K562 (cell line): ENCODE measurements at regions not wholly inside any gene's neighbourhood (a gene's known extent, or its start where the extent isn't known, plus 50 kb on each side); places are given as distances from the start of the nearest gene placed in this dataset.

Experiments used
- ATAC-seq: fragments of 200-7000 bp; cut with Tn5 transposase; 3 replicates; pipeline ENCODE4 v1.9.1; 2020; ENCODE audit warnings: moderate library complexity
- BruUV-seq: library from RNA; stranded (reverse); fragments of 400-500 nt; replicated peaks from 2 replicates; lab custom pipeline; 2021; lab: Mats Ljungman, UMichigan
- CTCF ChIA-PET: fragments of 300-600 bp; formaldehyde crosslinking; extraction: SDS; loops from one replicate; lab custom pipeline; 2021; ENCODE audit warnings: low intra/inter-chr PET ratio; lab: Yijun Ruan, JAX
- POLR2A ChIA-PET: fragments of 300-600, 350-650 bp; sonication (Branson Sonifier 250); formaldehyde crosslinking; extraction: SDS; loops from one replicate; lab custom pipeline; 2021; ENCODE audit warnings: antibody characterized with exemption, inconsistent platforms; lab: Yijun Ruan, JAX
- DNase-seq, 4 experiments: peaks; one replicate each; pipeline versions ENCODE4 v3.0.0 to v3.0.0-alpha.2; 2011 to 2018; ENCODE audit warnings: low spot score in 3 of 4, mixed read lengths in 3 of 4; ENCODE audit errors: extremely low read depth in 1 of 4
- FAIRE-seq: peaks from 2 replicates; lab custom pipeline; 2011; peaks lifted over from hg19 to GRCh38; lab: Jason Lieb, UNC
- H2AFZ ChIP-seq: 2 replicates; pipeline ENCODE4 v1.6.0; 2011; ENCODE audit warnings: low read depth, low read length, control low read depth, inconsistent platforms
- H3K27ac ChIP-seq: fragments of 200-600 bp; 3 replicates; pipeline ENCODE4 v1.8.0; 2011; ENCODE audit warnings: low read depth, mild to moderate bottlenecking, control low read depth, inconsistent platforms, low read length, moderate library complexity, mixed read lengths; ENCODE audit errors: extremely low read depth
- H3K27me3 ChIP-seq, 2 experiments: fragments of 300-600 bp in 1 of 2; 2 replicates in 1 of 2; 3 replicates in 1 of 2; pipeline versions ENCODE4 v1.6.0 to v1.8.0; 2011; ENCODE audit warnings: inconsistent platforms in 2 of 2, low read length in 2 of 2, mild to moderate bottlenecking in 1 of 2, mixed read lengths in 1 of 2, moderate library complexity in 1 of 2; ENCODE audit not compliant: control insufficient read depth in 2 of 2, insufficient read depth in 2 of 2
- H3K36me3 ChIP-seq: fragments of 300-600 bp; 3 replicates; pipeline ENCODE4 v1.8.0; 2011; ENCODE audit warnings: mild to moderate bottlenecking, low read length, inconsistent platforms; ENCODE audit not compliant: control insufficient read depth, insufficient read depth
- H3K4me1 ChIP-seq, 2 experiments: fragments of 200-600 bp in 1 of 2; replicated peaks in 1 of 2; 2 replicates in 1 of 2; 3 replicates in 1 of 2; pipeline versions ENCODE4 v1.5.1 to v1.8.0; 2011; ENCODE audit warnings: inconsistent platforms in 2 of 2, low read length in 2 of 2, mild to moderate bottlenecking in 1 of 2, mixed read lengths in 1 of 2, moderate library complexity in 1 of 2; ENCODE audit not compliant: control insufficient read depth in 2 of 2, insufficient read depth in 2 of 2
- H3K4me2 ChIP-seq: 2 replicates; pipeline ENCODE4 v1.6.1; 2011; ENCODE audit warnings: low read length, control low read depth, inconsistent platforms, mixed read lengths; ENCODE audit not compliant: insufficient read depth
- H3K4me3 ChIP-seq: fragments of 200-600 bp; sonication (generic), shearing (Covaris generic); 2 replicates; pipeline ENCODE4 v1.5.1; 2016; ENCODE audit warnings: control low read depth, inconsistent platforms
- H3K79me2 ChIP-seq: fragments of 200-600 bp; 3 replicates; pipeline ENCODE4 v1.8.0; 2011; ENCODE audit warnings: low read length, inconsistent platforms; ENCODE audit not compliant: control insufficient read depth, insufficient read depth
- H3K9ac ChIP-seq, 2 experiments: 2 replicates each; pipeline versions ENCODE4 v1.6.0 to v1.6.1; 2011; ENCODE audit warnings: low read depth in 2 of 2, low read length in 2 of 2, control low read depth in 1 of 2, inconsistent platforms in 1 of 2, mild to moderate bottlenecking in 1 of 2, mixed read lengths in 1 of 2; ENCODE audit not compliant: insufficient read depth in 1 of 2
- H3K9me1 ChIP-seq: one replicate; pipeline ENCODE4 v1.6.0; 2011; ENCODE audit warnings: inconsistent platforms, mild to moderate bottlenecking, low read length, moderate library complexity; ENCODE audit not compliant: control insufficient read depth, insufficient read depth
- H3K9me3 ChIP-seq: replicated peaks from 2 replicates; pipeline ENCODE4 v1.5.1; 2011; ENCODE audit warnings: low read depth, low read length, inconsistent platforms; ENCODE audit not compliant: control insufficient read depth, insufficient read depth
- H4K20me1 ChIP-seq: replicated peaks from 2 replicates; pipeline ENCODE4 v1.6.1; 2011; ENCODE audit warnings: low read length, inconsistent platforms, mixed read lengths; ENCODE audit not compliant: control insufficient read depth, insufficient read depth
- NR2C1 ChIP-seq, 2 experiments: fragments of 450-650 bp; IDR thresholded peaks; 2 replicates each; pipeline ENCODE4 v1.6.1; 2017; ENCODE audit warnings: mild to moderate bottlenecking in 2 of 2, antibody characterized with exemption in 1 of 2, inconsistent platforms in 1 of 2, missing compliant biosample characterization in 1 of 2, missing genetic modification characterization in 1 of 2
- NR3C1 ChIP-seq: sonication (generic); formaldehyde crosslinking; IDR thresholded peaks from 2 replicates; pipeline ENCODE4 v1.8.1; 2022; ENCODE audit warnings: missing genetic modification reagents
- RBM15 ChIP-seq: fragments of 200-400 bp; formaldehyde crosslinking; IDR thresholded peaks from 2 replicates; pipeline ENCODE4 v1.6.1; 2018; ENCODE audit warnings: mild to moderate bottlenecking, low read length, moderate library complexity; ENCODE audit not compliant: insufficient read depth
- RBM25 ChIP-seq: fragments of 200-400 bp; formaldehyde crosslinking; IDR thresholded peaks from 2 replicates; pipeline ENCODE4 v1.6.1; 2018; ENCODE audit warnings: low read length, low read depth, moderate library complexity; ENCODE audit not compliant: severe bottlenecking
- TSC22D4 ChIP-seq: fragments of 450-650 bp; IDR thresholded peaks from 2 replicates; pipeline ENCODE4 v1.6.1; 2016; ENCODE audit warnings: missing genetic modification characterization, missing biosample characterization, control low read depth
- XRCC4 ChIP-seq: IDR thresholded peaks from one replicate; pipeline ENCODE4 v1.6.1; 2011; ENCODE audit not compliant: insufficient read depth, insufficient read length; ENCODE audit errors: extremely low read depth
- ZNF551 ChIP-seq: fragments of 250-450 bp; sonication (Bioruptor Pico); IDR thresholded peaks from 2 replicates; pipeline ENCODE4 v1.5.0; 2021; ENCODE audit warnings: mild to moderate bottlenecking, moderate library complexity
- WGBS: fragments of 100-300 bp; shearing (Covaris generic); methylation state at CpG from one replicate; pipeline ENCODE4 v1.1.6; 2016; ENCODE audit warnings: low coverage, mixed read lengths; ENCODE audit not compliant: insufficient coverage; ENCODE audit errors: missing lambda C conversion rate; 5-methylcytosine and 5-hydroxymethylcytosine counted together
- in situ Hi-C: fragments of 300-500 bp; cut with MboI; formaldehyde crosslinking; loops from 4 replicates; pipeline ENCODE4 v1.15.0; 2018; ENCODE audit warnings: inconsistent platforms, mixed read lengths
- intact Hi-C: fragments of 100-400 bp; cut with micrococcal nuclease; formaldehyde crosslinking; loops from 2 replicates; pipeline ENCODE4 v1.14.2; 2022
- TF ChIP-seq, protein P1 (sequence below): fragments of 250-450 bp; sonication (Bioruptor Pico); IDR thresholded peaks from 2 replicates; pipeline ENCODE4 v1.9.0; 2021; ENCODE audit warnings: mild to moderate bottlenecking
- TF ChIP-seq, protein P2 (sequence below): fragments of 450-650 bp; IDR thresholded peaks from 2 replicates; pipeline ENCODE4 v1.6.1; 2016; ENCODE audit warnings: missing biosample characterization, missing genetic modification characterization
- TF ChIP-seq, protein P3 (sequence below), 2 experiments: fragments of 450-650 bp in 1 of 2; IDR thresholded peaks; 2 replicates each; pipeline ENCODE4 v1.6.1; 2011 to 2017; ENCODE audit warnings: low read depth in 2 of 2, antibody characterized with exemption in 1 of 2, borderline replicate concordance in 1 of 2, low read length in 1 of 2, mild to moderate bottlenecking in 1 of 2, mixed read lengths in 1 of 2; ENCODE audit not compliant: control insufficient read depth in 1 of 2
- TF ChIP-seq, protein P4 (sequence below): fragments of 450-650 bp; formaldehyde crosslinking; IDR thresholded peaks from 2 replicates; pipeline ENCODE4 v1.4.0; 2020; ENCODE audit warnings: mild to moderate bottlenecking
- TF ChIP-seq, protein P5 (sequence below): fragments of 450-650 bp; IDR thresholded peaks from 2 replicates; pipeline ENCODE4 v1.6.1; 2017; ENCODE audit warnings: antibody characterized with exemption, mild to moderate bottlenecking

DNA sequence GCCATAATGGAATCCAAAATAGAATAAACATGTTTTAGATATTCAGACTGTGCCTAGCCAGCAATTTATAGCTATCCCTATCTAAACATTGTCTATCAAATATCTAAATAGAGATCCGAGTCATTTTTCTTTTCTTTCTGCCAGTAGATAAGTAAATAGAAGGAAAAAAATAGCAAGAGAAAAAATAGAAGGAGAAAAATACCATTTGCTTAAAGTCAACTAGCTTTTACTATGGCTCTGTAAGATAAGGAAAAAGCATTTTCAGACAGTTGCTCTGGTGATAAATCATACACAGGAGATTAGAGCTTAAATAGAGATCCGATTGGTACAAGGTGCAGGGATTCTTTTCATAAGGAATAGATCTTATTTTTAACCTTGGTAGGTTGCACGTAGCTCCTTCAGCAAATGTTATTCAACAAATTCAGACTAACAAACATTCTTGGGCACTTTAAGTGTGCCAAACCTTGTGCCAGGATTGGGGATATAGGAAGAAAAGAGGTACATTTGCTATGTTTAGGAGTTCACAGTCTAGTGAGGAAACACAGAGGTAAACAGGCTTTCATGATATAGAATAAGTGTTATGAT lies 70.1 kb upstream of the CCDC190 start:
- CTCF ChIA-PET, result no interaction called here
- 1% methylated on average over 3 of the region's 3 CpGs for WGBS
- H3K4me3 ChIP-seq, result no peak overlapping the region
- peaks cover 0 to 3% of the 10 kb centered on the region in 2 experiments; a peak in 1 of 5 replicates for H3K27me3 ChIP-seq
- no peaks in the 10 kb centered on the region for H3K9me3 ChIP-seq
- no peak overlapping the region for H3K4me2 ChIP-seq
- H3K79me2 ChIP-seq, result no peaks in the 10 kb centered on the region
- in situ Hi-C loops, result no loop called here
- H3K4me1 ChIP-seq, result no peaks in the 10 kb centered on the region
- POLR2A ChIA-PET, result no interaction called here
- no peaks in the 10 kb centered on the region for H3K9me1 ChIP-seq
- no peaks in the 10 kb centered on the region for H4K20me1 ChIP-seq
- H2AFZ ChIP-seq, result no peak overlapping the region
- no peak for FAIRE-seq
- no peak overlapping the region for H3K27ac ChIP-seq
- no peak for DNase-seq
- H3K36me3 ChIP-seq, result no peaks in the 10 kb centered on the region
- BruUV-seq, result no TSS peak
- no peak for ATAC-seq
- intact Hi-C loops, result no loop called here
- H3K9ac ChIP-seq, result no peak overlapping the region
- TF ChIP-seq, protein P1, sequence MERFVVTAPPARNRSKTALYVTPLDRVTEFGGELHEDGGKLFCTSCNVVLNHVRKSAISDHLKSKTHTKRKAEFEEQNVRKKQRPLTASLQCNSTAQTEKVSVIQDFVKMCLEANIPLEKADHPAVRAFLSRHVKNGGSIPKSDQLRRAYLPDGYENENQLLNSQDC (CRISPR knock-in tag), result no peak
- TF ChIP-seq, protein P2, sequence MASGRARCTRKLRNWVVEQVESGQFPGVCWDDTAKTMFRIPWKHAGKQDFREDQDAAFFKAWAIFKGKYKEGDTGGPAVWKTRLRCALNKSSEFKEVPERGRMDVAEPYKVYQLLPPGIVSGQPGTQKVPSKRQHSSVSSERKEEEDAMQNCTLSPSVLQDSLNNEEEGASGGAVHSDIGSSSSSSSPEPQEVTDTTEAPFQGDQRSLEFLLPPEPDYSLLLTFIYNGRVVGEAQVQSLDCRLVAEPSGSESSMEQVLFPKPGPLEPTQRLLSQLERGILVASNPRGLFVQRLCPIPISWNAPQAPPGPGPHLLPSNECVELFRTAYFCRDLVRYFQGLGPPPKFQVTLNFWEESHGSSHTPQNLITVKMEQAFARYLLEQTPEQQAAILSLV, result no peak
- TF ChIP-seq RBM15 (no peak), NR2C1 (IDR thresholded peaks at IDR 0.05) (no peak), NR2C1 (tag; IDR thresholded peaks at IDR 0.05) (no peak), TSC22D4 (tag) (no peak), ZNF551 (CRISPR knock-in tag) (no peak), NR3C1 (CRISPR knock-in tag) (no peak), XRCC4 (no peak), RBM25 (no peak)
- TF ChIP-seq, protein P3, sequence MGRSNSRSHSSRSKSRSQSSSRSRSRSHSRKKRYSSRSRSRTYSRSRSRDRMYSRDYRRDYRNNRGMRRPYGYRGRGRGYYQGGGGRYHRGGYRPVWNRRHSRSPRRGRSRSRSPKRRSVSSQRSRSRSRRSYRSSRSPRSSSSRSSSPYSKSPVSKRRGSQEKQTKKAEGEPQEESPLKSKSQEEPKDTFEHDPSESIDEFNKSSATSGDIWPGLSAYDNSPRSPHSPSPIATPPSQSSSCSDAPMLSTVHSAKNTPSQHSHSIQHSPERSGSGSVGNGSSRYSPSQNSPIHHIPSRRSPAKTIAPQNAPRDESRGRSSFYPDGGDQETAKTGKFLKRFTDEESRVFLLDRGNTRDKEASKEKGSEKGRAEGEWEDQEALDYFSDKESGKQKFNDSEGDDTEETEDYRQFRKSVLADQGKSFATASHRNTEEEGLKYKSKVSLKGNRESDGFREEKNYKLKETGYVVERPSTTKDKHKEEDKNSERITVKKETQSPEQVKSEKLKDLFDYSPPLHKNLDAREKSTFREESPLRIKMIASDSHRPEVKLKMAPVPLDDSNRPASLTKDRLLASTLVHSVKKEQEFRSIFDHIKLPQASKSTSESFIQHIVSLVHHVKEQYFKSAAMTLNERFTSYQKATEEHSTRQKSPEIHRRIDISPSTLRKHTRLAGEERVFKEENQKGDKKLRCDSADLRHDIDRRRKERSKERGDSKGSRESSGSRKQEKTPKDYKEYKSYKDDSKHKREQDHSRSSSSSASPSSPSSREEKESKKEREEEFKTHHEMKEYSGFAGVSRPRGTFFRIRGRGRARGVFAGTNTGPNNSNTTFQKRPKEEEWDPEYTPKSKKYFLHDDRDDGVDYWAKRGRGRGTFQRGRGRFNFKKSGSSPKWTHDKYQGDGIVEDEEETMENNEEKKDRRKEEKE (IDR thresholded peaks at IDR 0.05; ENCODE audit: borderline replicate concordance in 1 of 2, control insufficient read depth in 1 of 2, low read depth in 2 of 2, low read length in 1 of 2), result no peak
- TF ChIP-seq, protein P4, sequence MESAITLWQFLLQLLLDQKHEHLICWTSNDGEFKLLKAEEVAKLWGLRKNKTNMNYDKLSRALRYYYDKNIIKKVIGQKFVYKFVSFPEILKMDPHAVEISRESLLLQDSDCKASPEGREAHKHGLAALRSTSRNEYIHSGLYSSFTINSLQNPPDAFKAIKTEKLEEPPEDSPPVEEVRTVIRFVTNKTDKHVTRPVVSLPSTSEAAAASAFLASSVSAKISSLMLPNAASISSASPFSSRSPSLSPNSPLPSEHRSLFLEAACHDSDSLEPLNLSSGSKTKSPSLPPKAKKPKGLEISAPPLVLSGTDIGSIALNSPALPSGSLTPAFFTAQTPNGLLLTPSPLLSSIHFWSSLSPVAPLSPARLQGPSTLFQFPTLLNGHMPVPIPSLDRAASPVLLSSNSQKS (CRISPR knock-in tag), result no peak
- TF ChIP-seq, protein P5, sequence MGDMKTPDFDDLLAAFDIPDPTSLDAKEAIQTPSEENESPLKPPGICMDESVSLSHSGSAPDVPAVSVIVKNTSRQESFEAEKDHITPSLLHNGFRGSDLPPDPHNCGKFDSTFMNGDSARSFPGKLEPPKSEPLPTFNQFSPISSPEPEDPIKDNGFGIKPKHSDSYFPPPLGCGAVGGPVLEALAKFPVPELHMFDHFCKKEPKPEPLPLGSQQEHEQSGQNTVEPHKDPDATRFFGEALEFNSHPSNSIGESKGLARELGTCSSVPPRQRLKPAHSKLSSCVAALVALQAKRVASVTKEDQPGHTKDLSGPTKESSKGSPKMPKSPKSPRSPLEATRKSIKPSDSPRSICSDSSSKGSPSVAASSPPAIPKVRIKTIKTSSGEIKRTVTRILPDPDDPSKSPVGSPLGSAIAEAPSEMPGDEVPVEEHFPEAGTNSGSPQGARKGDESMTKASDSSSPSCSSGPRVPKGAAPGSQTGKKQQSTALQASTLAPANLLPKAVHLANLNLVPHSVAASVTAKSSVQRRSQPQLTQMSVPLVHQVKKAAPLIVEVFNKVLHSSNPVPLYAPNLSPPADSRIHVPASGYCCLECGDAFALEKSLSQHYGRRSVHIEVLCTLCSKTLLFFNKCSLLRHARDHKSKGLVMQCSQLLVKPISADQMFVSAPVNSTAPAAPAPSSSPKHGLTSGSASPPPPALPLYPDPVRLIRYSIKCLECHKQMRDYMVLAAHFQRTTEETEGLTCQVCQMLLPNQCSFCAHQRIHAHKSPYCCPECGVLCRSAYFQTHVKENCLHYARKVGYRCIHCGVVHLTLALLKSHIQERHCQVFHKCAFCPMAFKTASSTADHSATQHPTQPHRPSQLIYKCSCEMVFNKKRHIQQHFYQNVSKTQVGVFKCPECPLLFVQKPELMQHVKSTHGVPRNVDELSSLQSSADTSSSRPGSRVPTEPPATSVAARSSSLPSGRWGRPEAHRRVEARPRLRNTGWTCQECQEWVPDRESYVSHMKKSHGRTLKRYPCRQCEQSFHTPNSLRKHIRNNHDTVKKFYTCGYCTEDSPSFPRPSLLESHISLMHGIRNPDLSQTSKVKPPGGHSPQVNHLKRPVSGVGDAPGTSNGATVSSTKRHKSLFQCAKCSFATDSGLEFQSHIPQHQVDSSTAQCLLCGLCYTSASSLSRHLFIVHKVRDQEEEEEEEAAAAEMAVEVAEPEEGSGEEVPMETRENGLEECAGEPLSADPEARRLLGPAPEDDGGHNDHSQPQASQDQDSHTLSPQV, result no peak
